Caco-2 (cell line): ENCODE measurements at regions not wholly inside any gene's neighbourhood (a gene's known extent, or its start where the extent isn't known, plus 50 kb on each side); places are given as distances from the start of the nearest gene placed in this dataset.

ENCODE experiments used
- BruUV-seq: library from RNA; stranded (reverse); fragments of 400-500 nt; replicated peaks from 2 replicates; lab custom pipeline; 2021; lab: Mats Ljungman, UMichigan
- CTCF ChIA-PET: fragments of 300-600 bp; sonication (Branson Sonifier 250); formaldehyde crosslinking; loops from one replicate; lab custom pipeline; 2022; ENCODE audit warnings: antibody characterized with exemption; lab: Charles Lee
- POLR2A ChIA-PET: fragments of 300-600 bp; sonication (Branson Sonifier 250); formaldehyde crosslinking; loops from one replicate; lab custom pipeline; 2022; ENCODE audit warnings: antibody characterized with exemption; lab: Charles Lee
- DNase-seq, 2 experiments: peaks; one replicate each; pipeline versions ENCODE4 v3.0.0 to v3.0.0-alpha.2; 2020 to 2022
- H3K27me3 ChIP-seq: replicated peaks from 2 replicates; pipeline ENCODE4 v1.6.0; 2011; ENCODE audit warnings: low read length; ENCODE audit not compliant: control insufficient read depth, insufficient read depth
- H3K36me3 ChIP-seq: 2 replicates; pipeline ENCODE4 v1.5.1; 2011; ENCODE audit warnings: low read length; ENCODE audit not compliant: control insufficient read depth, insufficient read depth
- H3K4me1 ChIP-seq: fragments of 250-450 bp; sonication (Bioruptor Pico); 2 replicates; pipeline ENCODE4 v1.5.1; 2020; ENCODE audit warnings: mild to moderate bottlenecking
- H3K4me3 ChIP-seq: 2 replicates; pipeline ENCODE4 v1.5.1; 2011; ENCODE audit warnings: low read depth, mild to moderate bottlenecking, control low read depth, low read length
- H3K9me3 ChIP-seq: fragments of 250-450 bp; sonication (Bioruptor Pico); 2 replicates; pipeline ENCODE4 v1.5.1; 2020; ENCODE audit warnings: mild to moderate bottlenecking, moderate library complexity
- H3K27ac Mint-ChIP-seq: one replicate; pipeline ENCODE4 v1.8.0; 2022; ENCODE audit warnings: mixed read lengths; ENCODE audit not compliant: unreplicated experiment
- H3K27me3 Mint-ChIP-seq: one replicate; pipeline ENCODE4 v1.8.0; 2022; ENCODE audit warnings: mixed read lengths; ENCODE audit not compliant: insufficient read depth, unreplicated experiment
- H3K36me3 Mint-ChIP-seq: one replicate; pipeline ENCODE4 v1.8.0; 2022; ENCODE audit warnings: mild to moderate bottlenecking, mixed read lengths; ENCODE audit not compliant: insufficient read depth, unreplicated experiment
- H3K4me1 Mint-ChIP-seq: one replicate; pipeline ENCODE4 v1.8.0; 2022; ENCODE audit warnings: low read depth, mixed read lengths; ENCODE audit not compliant: unreplicated experiment
- H3K4me3 Mint-ChIP-seq: one replicate; pipeline ENCODE4 v1.8.0; 2022; ENCODE audit warnings: mild to moderate bottlenecking, moderate library complexity, mixed read lengths; ENCODE audit not compliant: unreplicated experiment
- H3K9me3 Mint-ChIP-seq: one replicate; pipeline ENCODE4 v1.8.0; 2022; ENCODE audit warnings: mixed read lengths; ENCODE audit not compliant: unreplicated experiment
- CTCF ChIP-seq, 2 experiments: fragments of 200-600 bp in 1 of 2; IDR thresholded peaks; 1 replicate in 1 of 2; 2 replicates in 1 of 2; pipeline versions ENCODE4 v1.5.1 to v1.8.0; 2011 to 2022; ENCODE audit warnings: antibody characterized with exemption in 1 of 2, control low read depth in 1 of 2, inconsistent platforms in 1 of 2, low read depth in 1 of 2, low read length in 1 of 2, mild to moderate bottlenecking in 1 of 2, moderate library complexity in 1 of 2; ENCODE audit not compliant: insufficient read depth in 1 of 2, severe bottlenecking in 1 of 2, unreplicated experiment in 1 of 2
- intact Hi-C: fragments of 100-400 bp; cut with micrococcal nuclease; formaldehyde crosslinking; loops from one replicate; pipeline ENCODE4 v1.10.0; 2022; ENCODE audit not compliant: unreplicated experiment

DNA sequence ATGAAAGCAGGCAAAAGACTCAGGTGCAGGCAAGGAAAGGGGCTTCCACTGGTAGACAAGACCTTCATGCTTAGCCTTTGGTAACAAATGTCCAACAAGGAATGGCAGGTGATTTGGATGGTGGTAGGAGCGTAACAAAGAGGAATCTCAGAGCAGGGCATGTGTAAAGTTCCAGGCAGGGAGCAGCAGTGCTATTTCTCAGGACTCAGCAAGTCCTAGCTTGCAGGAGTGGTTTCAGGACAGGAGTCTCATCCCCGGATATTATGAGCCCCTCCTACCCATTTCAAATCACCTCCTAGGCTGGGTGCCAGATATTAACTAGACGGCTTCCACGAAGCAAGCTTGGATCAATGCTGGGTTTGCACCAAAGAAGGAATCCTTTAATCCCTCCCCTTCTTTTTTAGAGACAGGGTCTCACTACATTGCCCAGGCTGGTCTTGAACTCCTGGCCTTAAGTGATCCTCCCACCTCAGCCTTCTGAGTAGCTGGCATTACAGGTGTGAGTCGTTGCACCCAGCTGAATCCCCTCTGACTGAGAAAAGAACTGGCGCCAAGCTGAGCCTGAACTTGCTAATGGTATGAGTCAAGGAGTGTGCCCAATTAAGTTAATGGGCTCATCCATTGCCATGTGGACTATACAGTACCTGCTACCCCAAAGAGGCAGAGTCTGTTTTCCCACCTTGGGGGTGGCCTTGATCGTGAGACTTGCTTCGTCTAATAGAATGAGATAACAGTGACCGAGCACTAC, 190.3 kb downstream of the ARL4C start:
- H3K27me3 ChIP-seq, result no peaks in the 10 kb centered on the region
- no TSS peak for BruUV-seq
- ChIA-PET POLR2A (no interaction called here), CTCF (no interaction called here)
- intact Hi-C loops, result no loop called here
- Mint-ChIP-seq H3K4me1 (peaks cover 24% of the 10 kb centered on the region), H3K4me3 (no peak overlapping the region), H3K9me3 (no peaks in the 10 kb centered on the region), H3K27me3 (no peaks in the 10 kb centered on the region), H3K36me3 (no peaks in the 10 kb centered on the region), H3K27ac (peak overlapping the region; percentile 45)
- H3K36me3 ChIP-seq, result no peaks in the 10 kb centered on the region; the same call in 1 of the 2 replicates
- no peak for TF ChIP-seq CTCF (IDR thresholded peaks at IDR 0.05; ENCODE audit: insufficient read depth in 1 of 2, low read depth in 1 of 2, low read length in 1 of 2, severe bottlenecking in 1 of 2, unreplicated experiment in 1 of 2)
- no peak for DNase-seq
- peaks cover 12% of the 10 kb centered on the region for H3K4me1 ChIP-seq
- no peak overlapping the region for H3K4me3 ChIP-seq
- no peaks in the 10 kb centered on the region for H3K9me3 ChIP-seq

GRCh38 chr2:234305846-234306245, 191.0 kb downstream of the ARL4C start:
- Histone ChIP-seq H3K9me3 (no peaks in the 10 kb centered on the region), H3K4me3 (no peak overlapping the region), H3K4me1 (peaks cover 12% of the 10 kb centered on the region), H3K27me3 (no peaks in the 10 kb centered on the region), H3K36me3 (no peaks in the 10 kb centered on the region; the same call in 1 of the 2 replicates)
- intact Hi-C loops, result no loop called here
- CTCF ChIA-PET, result no interaction called here
- peak overlapping the region; percentile 45 for H3K27ac Mint-ChIP-seq
- no peaks in the 10 kb centered on the region for H3K27me3 Mint-ChIP-seq
- H3K4me3 Mint-ChIP-seq, result no peak overlapping the region
- POLR2A ChIA-PET, result no interaction called here
- DNase-seq, result no peak
- H3K9me3 Mint-ChIP-seq, result no peaks in the 10 kb centered on the region
- BruUV-seq, result no TSS peak
- TF ChIP-seq CTCF (IDR thresholded peaks at IDR 0.05; ENCODE audit: insufficient read depth in 1 of 2, low read depth in 1 of 2, low read length in 1 of 2, severe bottlenecking in 1 of 2, unreplicated experiment in 1 of 2), result no peak
- H3K4me1 Mint-ChIP-seq, result peaks cover 31% of the 10 kb centered on the region
- no peaks in the 10 kb centered on the region for H3K36me3 Mint-ChIP-seq

GRCh38 chr2:234304950-234305349, 191.9 kb downstream of the ARL4C start:
- no peaks in the 10 kb centered on the region for H3K9me3 Mint-ChIP-seq
- ChIA-PET CTCF (no interaction called here), POLR2A (interaction anchor here (0.6 to 1.0 kb wide), 2 partner anchors 58 to 168 kb away, joined by 3 to 6 read pairs; no protein-coding TSS in a partner anchor)
- peaks cover 34% of the 10 kb centered on the region for H3K4me1 Mint-ChIP-seq
- Histone ChIP-seq H3K27me3 (no peaks in the 10 kb centered on the region), H3K4me3 (no peak overlapping the region), H3K36me3 (no peaks in the 10 kb centered on the region; the same call in 1 of the 2 replicates), H3K4me1 (peaks cover 12% of the 10 kb centered on the region), H3K9me3 (no peaks in the 10 kb centered on the region)
- TF ChIP-seq CTCF (IDR thresholded peaks at IDR 0.05; ENCODE audit: insufficient read depth in 1 of 2, low read depth in 1 of 2, low read length in 1 of 2, severe bottlenecking in 1 of 2, unreplicated experiment in 1 of 2), result no peak
- no peaks in the 10 kb centered on the region for H3K36me3 Mint-ChIP-seq
- intact Hi-C loops, result no loop called here
- H3K4me3 Mint-ChIP-seq, result no peak overlapping the region
- no TSS peak for BruUV-seq
- H3K27ac Mint-ChIP-seq, result peak overlapping the region; percentile 32
- no peaks in the 10 kb centered on the region for H3K27me3 Mint-ChIP-seq
- peak; percentile 45 to 56 for DNase-seq
